Liver (tissue), 8 donors: ENCODE measurements at regions not wholly inside any gene's neighbourhood (a gene's known extent, or its start where the extent isn't known, plus 50 kb on each side); places are given as distances from the start of the nearest gene placed in this dataset.

Source experiments
- DNase-seq: peaks from one replicate; pipeline ENCODE4 v3.0.0-alpha.2; 2017; ENCODE audit warnings: low spot score
- H3K27ac ChIP-seq, 2 donors: one replicate each; pipeline ENCODE4 v1.7.0; 2013; ENCODE audit warnings: inconsistent platforms in 2 of 2, low read length in 2 of 2, control low read depth in 1 of 2, low read depth in 1 of 2, mild to moderate bottlenecking in 1 of 2
- H3K27me3 ChIP-seq, 4 donors: one replicate each; pipeline versions ENCODE4 v1.6.1 to v1.7.0; 2013; ENCODE audit warnings: low read length in 3 of 4, inconsistent platforms in 1 of 4, mild to moderate bottlenecking in 1 of 4, moderate library complexity in 1 of 4; ENCODE audit not compliant: control insufficient read depth in 4 of 4, insufficient read depth in 4 of 4
- H3K36me3 ChIP-seq, 4 donors: one replicate each; pipeline versions ENCODE4 v1.6.1 to v1.7.0; 2013; ENCODE audit warnings: low read length in 3 of 4, mild to moderate bottlenecking in 3 of 4, low read depth in 1 of 4, moderate library complexity in 1 of 4; ENCODE audit not compliant: control insufficient read depth in 4 of 4, insufficient read depth in 3 of 4
- H3K4me1 ChIP-seq, 4 donors: one replicate each; pipeline versions ENCODE4 v1.6.1 to v1.7.0; 2013; ENCODE audit warnings: low read length in 3 of 4, mild to moderate bottlenecking in 3 of 4, moderate library complexity in 1 of 4; ENCODE audit not compliant: control insufficient read depth in 4 of 4, insufficient read depth in 4 of 4
- H3K4me3 ChIP-seq, 3 donors: one replicate each; pipeline versions ENCODE4 v1.6.1 to v1.7.0; 2013; ENCODE audit warnings: low read length in 3 of 3, control low read depth in 1 of 3, low read depth in 1 of 3, mild to moderate bottlenecking in 1 of 3
- H3K9ac ChIP-seq, 2 donors: one replicate each; pipeline ENCODE4 v1.7.0; 2013; ENCODE audit warnings: low read length in 2 of 2, mild to moderate bottlenecking in 2 of 2, moderate library complexity in 2 of 2, control low read depth in 1 of 2, low read depth in 1 of 2
- H3K9me3 ChIP-seq, 4 donors: one replicate each; pipeline versions ENCODE4 v1.6.1 to v1.7.0; 2013; ENCODE audit warnings: low read length in 3 of 4; ENCODE audit not compliant: control insufficient read depth in 4 of 4
- EGR1 ChIP-seq, 2 donors: IDR thresholded peaks; 2 replicates each; pipeline ENCODE4 v1.6.1; 2016 to 2018; ENCODE audit warnings: antibody characterized with exemption in 2 of 2, low read depth in 2 of 2
- FOXA2 ChIP-seq: IDR thresholded peaks from 2 replicates; pipeline ENCODE4 v1.6.1; 2016; ENCODE audit warnings: antibody characterized with exemption
- GABPA ChIP-seq, 2 donors: IDR thresholded peaks in 1 of 2; conservative IDR thresholded peaks in 1 of 2; 2 replicates each; pipeline ENCODE4 v1.6.1; 2016; ENCODE audit warnings: antibody characterized with exemption in 2 of 2, mild to moderate bottlenecking in 1 of 2, moderate library complexity in 1 of 2
- HNF4A ChIP-seq, 2 donors: conservative IDR thresholded peaks; 2 replicates each; pipeline ENCODE4 v1.6.1; 2016; ENCODE audit warnings: antibody characterized with exemption in 2 of 2, mild to moderate bottlenecking in 2 of 2
- HNF4G ChIP-seq: IDR thresholded peaks from 2 replicates; pipeline ENCODE4 v1.6.1; 2016; ENCODE audit warnings: antibody characterized with exemption
- JUND ChIP-seq, 2 donors: IDR thresholded peaks; 2 replicates each; pipeline ENCODE4 v1.6.1; 2016; ENCODE audit warnings: antibody characterized with exemption in 2 of 2
- NR2F2 ChIP-seq: IDR thresholded peaks from 2 replicates; pipeline ENCODE4 v1.6.1; 2016; ENCODE audit warnings: antibody characterized with exemption
- RAD21 ChIP-seq, 2 donors: IDR thresholded peaks; 2 replicates each; pipeline ENCODE4 v1.6.1; 2016; ENCODE audit warnings: antibody characterized with exemption in 2 of 2, mild to moderate bottlenecking in 2 of 2
- RXRA ChIP-seq, 2 donors: IDR thresholded peaks; 2 replicates each; pipeline ENCODE4 v1.6.1; 2017 to 2018; ENCODE audit warnings: antibody characterized with exemption in 2 of 2, mild to moderate bottlenecking in 1 of 2
- SP1 ChIP-seq: IDR thresholded peaks from 2 replicates; pipeline ENCODE4 v1.6.1; 2018; ENCODE audit warnings: antibody characterized with exemption, mild to moderate bottlenecking
- TAF1 ChIP-seq: conservative IDR thresholded peaks from 2 replicates; pipeline ENCODE4 v1.6.1; 2016; ENCODE audit warnings: antibody characterized with exemption, mild to moderate bottlenecking
- YY1 ChIP-seq: IDR thresholded peaks from 2 replicates; pipeline ENCODE4 v1.6.1; 2016; ENCODE audit warnings: antibody characterized with exemption, mild to moderate bottlenecking
- WGBS: extraction: QIAGEN DNeasy Blood & Tissue Kit; methylation state at CpG from one replicate; pipeline ENCODE4 v1.1.7; 2013; 5-methylcytosine and 5-hydroxymethylcytosine counted together
- TF ChIP-seq, protein P1 (sequence below): IDR thresholded peaks from 2 replicates; pipeline ENCODE4 v1.6.1; 2016; ENCODE audit warnings: antibody characterized with exemption
- TF ChIP-seq, protein P2 (sequence below): IDR thresholded peaks from 2 replicates; pipeline ENCODE4 v1.6.1; 2016; ENCODE audit warnings: antibody characterized with exemption, mild to moderate bottlenecking
- TF ChIP-seq, protein P3 (sequence below): fragments of 150-350 bp; IDR thresholded peaks from 2 replicates; pipeline ENCODE4 v1.5.1; 2017; ENCODE audit warnings: improper control_type of control experiment, low read depth, low read length; ENCODE audit not compliant: missing input control
- TF ChIP-seq, protein P4 (sequence below): IDR thresholded peaks from 2 replicates; pipeline ENCODE4 v1.6.1; 2016; ENCODE audit warnings: antibody characterized with exemption
- donor health status: healthy.
- donor health status: healthy.
- donor health status: healthy.
- donor health status: healthy.
- donor health status: healthy.

DNA sequence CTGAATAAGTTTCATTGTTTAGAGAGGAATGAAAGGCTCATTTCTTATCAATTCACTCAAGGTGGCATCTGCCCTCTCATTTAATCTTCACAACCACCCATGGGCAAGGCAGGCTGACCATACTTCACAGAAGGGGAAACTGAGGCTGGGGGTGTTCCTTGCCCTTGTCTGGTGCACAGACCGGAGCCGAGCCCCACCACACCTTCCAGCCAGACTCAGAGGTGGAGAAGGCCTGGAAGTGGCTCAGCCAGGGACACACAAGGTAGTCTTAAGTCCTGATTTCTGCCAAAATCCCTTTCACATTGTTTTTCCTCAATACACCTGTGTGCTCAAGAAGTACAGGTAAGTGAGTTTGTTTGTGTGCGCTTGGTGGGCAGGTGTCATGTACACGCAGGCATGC is 111.9 kb upstream of the TEX51 start:
- no peak overlapping the region for H3K9ac ChIP-seq
- 94% methylated on average over 4 of the region's 4 CpGs for WGBS
- no peaks in the 10 kb centered on the region for H3K9me3 ChIP-seq
- H3K27ac ChIP-seq, result no peak overlapping the region
- no peaks in the 10 kb centered on the region for H3K36me3 ChIP-seq
- DNase-seq, result no peak
- H3K27me3 ChIP-seq, result peaks cover 0 to 3% (median 0%) of the 10 kb centered on the region in 4 donors
- H3K4me3 ChIP-seq, result no peak overlapping the region
- H3K4me1 ChIP-seq, result no peaks in the 10 kb centered on the region
- no peak for TF ChIP-seq RXRA (IDR thresholded peaks at IDR 0.05)
- TF ChIP-seq, protein P1, sequence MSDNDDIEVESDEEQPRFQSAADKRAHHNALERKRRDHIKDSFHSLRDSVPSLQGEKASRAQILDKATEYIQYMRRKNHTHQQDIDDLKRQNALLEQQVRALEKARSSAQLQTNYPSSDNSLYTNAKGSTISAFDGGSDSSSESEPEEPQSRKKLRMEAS, result no peak
- TF ChIP-seq SP1, result no peak
- TF ChIP-seq, protein P2, sequence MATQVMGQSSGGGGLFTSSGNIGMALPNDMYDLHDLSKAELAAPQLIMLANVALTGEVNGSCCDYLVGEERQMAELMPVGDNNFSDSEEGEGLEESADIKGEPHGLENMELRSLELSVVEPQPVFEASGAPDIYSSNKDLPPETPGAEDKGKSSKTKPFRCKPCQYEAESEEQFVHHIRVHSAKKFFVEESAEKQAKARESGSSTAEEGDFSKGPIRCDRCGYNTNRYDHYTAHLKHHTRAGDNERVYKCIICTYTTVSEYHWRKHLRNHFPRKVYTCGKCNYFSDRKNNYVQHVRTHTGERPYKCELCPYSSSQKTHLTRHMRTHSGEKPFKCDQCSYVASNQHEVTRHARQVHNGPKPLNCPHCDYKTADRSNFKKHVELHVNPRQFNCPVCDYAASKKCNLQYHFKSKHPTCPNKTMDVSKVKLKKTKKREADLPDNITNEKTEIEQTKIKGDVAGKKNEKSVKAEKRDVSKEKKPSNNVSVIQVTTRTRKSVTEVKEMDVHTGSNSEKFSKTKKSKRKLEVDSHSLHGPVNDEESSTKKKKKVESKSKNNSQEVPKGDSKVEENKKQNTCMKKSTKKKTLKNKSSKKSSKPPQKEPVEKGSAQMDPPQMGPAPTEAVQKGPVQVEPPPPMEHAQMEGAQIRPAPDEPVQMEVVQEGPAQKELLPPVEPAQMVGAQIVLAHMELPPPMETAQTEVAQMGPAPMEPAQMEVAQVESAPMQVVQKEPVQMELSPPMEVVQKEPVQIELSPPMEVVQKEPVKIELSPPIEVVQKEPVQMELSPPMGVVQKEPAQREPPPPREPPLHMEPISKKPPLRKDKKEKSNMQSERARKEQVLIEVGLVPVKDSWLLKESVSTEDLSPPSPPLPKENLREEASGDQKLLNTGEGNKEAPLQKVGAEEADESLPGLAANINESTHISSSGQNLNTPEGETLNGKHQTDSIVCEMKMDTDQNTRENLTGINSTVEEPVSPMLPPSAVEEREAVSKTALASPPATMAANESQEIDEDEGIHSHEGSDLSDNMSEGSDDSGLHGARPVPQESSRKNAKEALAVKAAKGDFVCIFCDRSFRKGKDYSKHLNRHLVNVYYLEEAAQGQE, result no peak
- no peak for TF ChIP-seq NR2F2
- TF ChIP-seq, protein P3, sequence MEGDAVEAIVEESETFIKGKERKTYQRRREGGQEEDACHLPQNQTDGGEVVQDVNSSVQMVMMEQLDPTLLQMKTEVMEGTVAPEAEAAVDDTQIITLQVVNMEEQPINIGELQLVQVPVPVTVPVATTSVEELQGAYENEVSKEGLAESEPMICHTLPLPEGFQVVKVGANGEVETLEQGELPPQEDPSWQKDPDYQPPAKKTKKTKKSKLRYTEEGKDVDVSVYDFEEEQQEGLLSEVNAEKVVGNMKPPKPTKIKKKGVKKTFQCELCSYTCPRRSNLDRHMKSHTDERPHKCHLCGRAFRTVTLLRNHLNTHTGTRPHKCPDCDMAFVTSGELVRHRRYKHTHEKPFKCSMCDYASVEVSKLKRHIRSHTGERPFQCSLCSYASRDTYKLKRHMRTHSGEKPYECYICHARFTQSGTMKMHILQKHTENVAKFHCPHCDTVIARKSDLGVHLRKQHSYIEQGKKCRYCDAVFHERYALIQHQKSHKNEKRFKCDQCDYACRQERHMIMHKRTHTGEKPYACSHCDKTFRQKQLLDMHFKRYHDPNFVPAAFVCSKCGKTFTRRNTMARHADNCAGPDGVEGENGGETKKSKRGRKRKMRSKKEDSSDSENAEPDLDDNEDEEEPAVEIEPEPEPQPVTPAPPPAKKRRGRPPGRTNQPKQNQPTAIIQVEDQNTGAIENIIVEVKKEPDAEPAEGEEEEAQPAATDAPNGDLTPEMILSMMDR, result no peak
- no peak for TF ChIP-seq FOXA2
- TF ChIP-seq RAD21 (IDR thresholded peaks at IDR 0.05), result no peak
- no peak for TF ChIP-seq YY1
- TF ChIP-seq GABPA (IDR thresholded peaks at IDR 0.05 in 1 of 2, conservative IDR thresholded peaks at IDR 0.05 in 1 of 2), result no peak
- TF ChIP-seq HNF4A (conservative IDR thresholded peaks at IDR 0.05), result no peak
- TF ChIP-seq, protein P4, sequence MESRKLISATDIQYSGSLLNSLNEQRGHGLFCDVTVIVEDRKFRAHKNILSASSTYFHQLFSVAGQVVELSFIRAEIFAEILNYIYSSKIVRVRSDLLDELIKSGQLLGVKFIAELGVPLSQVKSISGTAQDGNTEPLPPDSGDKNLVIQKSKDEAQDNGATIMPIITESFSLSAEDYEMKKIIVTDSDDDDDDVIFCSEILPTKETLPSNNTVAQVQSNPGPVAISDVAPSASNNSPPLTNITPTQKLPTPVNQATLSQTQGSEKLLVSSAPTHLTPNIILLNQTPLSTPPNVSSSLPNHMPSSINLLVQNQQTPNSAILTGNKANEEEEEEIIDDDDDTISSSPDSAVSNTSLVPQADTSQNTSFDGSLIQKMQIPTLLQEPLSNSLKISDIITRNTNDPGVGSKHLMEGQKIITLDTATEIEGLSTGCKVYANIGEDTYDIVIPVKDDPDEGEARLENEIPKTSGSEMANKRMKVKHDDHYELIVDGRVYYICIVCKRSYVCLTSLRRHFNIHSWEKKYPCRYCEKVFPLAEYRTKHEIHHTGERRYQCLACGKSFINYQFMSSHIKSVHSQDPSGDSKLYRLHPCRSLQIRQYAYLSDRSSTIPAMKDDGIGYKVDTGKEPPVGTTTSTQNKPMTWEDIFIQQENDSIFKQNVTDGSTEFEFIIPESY, result no peak
- TF ChIP-seq TAF1, result no peak
- TF ChIP-seq JUND (IDR thresholded peaks at IDR 0.05), result no peak
- no peak for TF ChIP-seq HNF4G

DNA sequence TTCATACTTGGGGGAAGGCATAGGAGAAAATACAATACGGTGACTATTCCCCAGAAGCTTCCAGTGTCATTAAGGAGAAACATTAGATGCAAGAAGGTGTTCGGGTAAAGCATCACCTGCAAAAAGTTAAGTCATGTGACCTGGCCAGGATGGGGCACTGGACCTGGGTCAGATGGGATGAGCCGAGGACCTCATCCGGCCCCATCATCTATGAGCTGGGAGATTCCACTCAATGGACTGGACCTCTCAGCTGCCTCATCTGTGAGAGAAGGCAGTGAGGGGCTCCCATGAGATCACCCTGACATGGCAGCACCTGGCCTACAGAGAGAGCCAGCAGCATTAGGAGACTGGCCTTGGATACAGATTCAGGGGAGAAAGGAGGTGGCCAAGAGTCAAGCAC is 111.4 kb upstream of the TEX51 start:
- H3K36me3 ChIP-seq, result no peaks in the 10 kb centered on the region
- no peak overlapping the region for H3K9ac ChIP-seq
- H3K27ac ChIP-seq, result no peak overlapping the region
- peaks cover 0 to 3% (median 0%) of the 10 kb centered on the region in 4 donors for H3K27me3 ChIP-seq
- H3K4me1 ChIP-seq, result no peaks in the 10 kb centered on the region
- WGBS, result 91% methylated on average over 4 of the region's 4 CpGs
- TF ChIP-seq, protein P1, result no peak
- TF ChIP-seq EGR1 (IDR thresholded peaks at IDR 0.05; ENCODE audit: low read depth in 2 of 2) (no peak), YY1 (no peak), HNF4A (conservative IDR thresholded peaks at IDR 0.05) (no peak), HNF4G (no peak)
- no peak overlapping the region for H3K4me3 ChIP-seq
- DNase-seq, result no peak
- H3K9me3 ChIP-seq, result no peaks in the 10 kb centered on the region
